Sigmoid colon (tissue), 6 donors: ENCODE measurements at regions not wholly inside any gene's neighbourhood (a gene's known extent, or its start where the extent isn't known, plus 50 kb on each side); places are given as distances from the start of the nearest gene placed in this dataset.

Experiments
- DNase-seq: peaks from one replicate; pipeline ENCODE4 v3.0.0-alpha.2; 2019
- H3K27ac ChIP-seq, 4 donors: fragments of 200-600 bp; sonication (generic); one replicate each; pipeline ENCODE4 v1.5.1; 2016 to 2019; ENCODE audit warnings: mild to moderate bottlenecking in 1 of 4
- H3K27me3 ChIP-seq, 3 donors: fragments of 200-600 bp; sonication (generic); one replicate each; pipeline ENCODE4 v1.5.1; 2019; ENCODE audit warnings: mild to moderate bottlenecking in 1 of 3
- H3K36me3 ChIP-seq, 4 donors: fragments of 200-600 bp; sonication (generic); one replicate each; pipeline ENCODE4 v1.5.1; 2016 to 2019
- H3K4me1 ChIP-seq, 4 donors: fragments of 200-600 bp; sonication (generic); one replicate each; pipeline ENCODE4 v1.5.1; 2017 to 2019
- H3K4me3 ChIP-seq, 4 donors: fragments of 200-600 bp; sonication (generic); one replicate each; pipeline ENCODE4 v1.5.1; 2017 to 2019; ENCODE audit warnings: mild to moderate bottlenecking in 2 of 4, moderate library complexity in 1 of 4
- H3K9me3 ChIP-seq, 4 donors: fragments of 200-600 bp in 3 of 4; sonication (generic) in 3 of 4; one replicate each; pipeline versions ENCODE4 v1.5.1 to v1.6.1; 2013 to 2019
- EP300 ChIP-seq, 4 donors: sonication (generic); formaldehyde crosslinking; IDR thresholded peaks; one replicate each; pipeline ENCODE4 v1.6.1; 2017; ENCODE audit warnings: antibody characterized with exemption in 4 of 4
- POLR2A ChIP-seq, 2 donors: fragments of 450-650 bp; IDR thresholded peaks; one replicate each; pipeline ENCODE4 v1.6.1; 2016; ENCODE audit warnings: antibody characterized with exemption in 2 of 2, mild to moderate bottlenecking in 2 of 2, moderate library complexity in 2 of 2
- POLR2AphosphoS5 ChIP-seq, 4 donors: sonication (generic); formaldehyde crosslinking; IDR thresholded peaks; one replicate each; pipeline ENCODE4 v1.6.1; 2017; ENCODE audit warnings: antibody characterized with exemption in 4 of 4
- WGBS, 2 donors: extraction: QIAGEN DNeasy Blood & Tissue Kit; methylation state at CpG; one replicate each; pipeline ENCODE4 v1.1.7; 2013; 5-methylcytosine and 5-hydroxymethylcytosine counted together
- intact Hi-C: fragments of 100-400 bp; cut with DNase I; formaldehyde crosslinking; loops from one replicate; pipeline ENCODE4 v1.15.1; 2023
- TF ChIP-seq, protein P1 (sequence below), 4 experiments: fragments of 450-650 bp in 3 of 4; fragments of 200-600 bp in 1 of 4; IDR thresholded peaks; one replicate each; pipeline ENCODE4 v1.5.1; 2016 to 2019; ENCODE audit warnings: antibody characterized with exemption in 4 of 4, mild to moderate bottlenecking in 3 of 4, moderate library complexity in 2 of 4
- donor health status: healthy with polysubstance abuse.
- donor health status: healthy.

DNA sequence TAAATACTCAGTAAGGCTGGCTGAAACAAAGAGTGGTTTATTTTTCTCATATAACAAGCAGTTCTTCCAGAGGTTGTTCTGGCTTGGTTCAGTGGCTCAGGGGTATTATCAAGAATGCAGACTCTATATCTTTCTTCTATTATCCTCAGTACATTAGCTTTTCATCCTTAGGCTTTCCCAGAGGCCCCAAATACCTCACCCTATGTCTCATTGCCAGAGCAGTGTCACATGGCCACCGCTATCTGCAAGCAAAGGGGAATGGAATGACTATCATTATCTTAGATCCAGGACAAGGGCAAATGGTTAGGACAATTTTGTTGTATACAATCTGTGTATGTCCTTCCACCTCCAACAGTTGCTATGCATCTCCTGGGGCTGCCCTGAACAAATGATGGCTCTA lies 69.0 kb upstream of the SNX2 start:
- H3K27ac ChIP-seq: no peak overlapping the region
- H3K36me3 ChIP-seq: no peaks in the 10 kb centered on the region
- no peak overlapping the region for H3K4me3 ChIP-seq
- no peaks in the 10 kb centered on the region for H3K9me3 ChIP-seq
- intact Hi-C loops: no loop called here
- WGBS, 2 donors: 90 to 96% methylated on average over 1 of the region's 1 CpG
- DNase-seq: no peak
- TF ChIP-seq POLR2AphosphoS5 (IDR thresholded peaks at IDR 0.05): no peak
- TF ChIP-seq EP300 (IDR thresholded peaks at IDR 0.05): no peak
- no peak for TF ChIP-seq POLR2A (IDR thresholded peaks at IDR 0.05)
- TF ChIP-seq, protein P1, sequence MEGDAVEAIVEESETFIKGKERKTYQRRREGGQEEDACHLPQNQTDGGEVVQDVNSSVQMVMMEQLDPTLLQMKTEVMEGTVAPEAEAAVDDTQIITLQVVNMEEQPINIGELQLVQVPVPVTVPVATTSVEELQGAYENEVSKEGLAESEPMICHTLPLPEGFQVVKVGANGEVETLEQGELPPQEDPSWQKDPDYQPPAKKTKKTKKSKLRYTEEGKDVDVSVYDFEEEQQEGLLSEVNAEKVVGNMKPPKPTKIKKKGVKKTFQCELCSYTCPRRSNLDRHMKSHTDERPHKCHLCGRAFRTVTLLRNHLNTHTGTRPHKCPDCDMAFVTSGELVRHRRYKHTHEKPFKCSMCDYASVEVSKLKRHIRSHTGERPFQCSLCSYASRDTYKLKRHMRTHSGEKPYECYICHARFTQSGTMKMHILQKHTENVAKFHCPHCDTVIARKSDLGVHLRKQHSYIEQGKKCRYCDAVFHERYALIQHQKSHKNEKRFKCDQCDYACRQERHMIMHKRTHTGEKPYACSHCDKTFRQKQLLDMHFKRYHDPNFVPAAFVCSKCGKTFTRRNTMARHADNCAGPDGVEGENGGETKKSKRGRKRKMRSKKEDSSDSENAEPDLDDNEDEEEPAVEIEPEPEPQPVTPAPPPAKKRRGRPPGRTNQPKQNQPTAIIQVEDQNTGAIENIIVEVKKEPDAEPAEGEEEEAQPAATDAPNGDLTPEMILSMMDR (IDR thresholded peaks at IDR 0.05): no peak
- no peaks in the 10 kb centered on the region for H3K27me3 ChIP-seq
- H3K4me1 ChIP-seq: no peaks in the 10 kb centered on the region

DNA sequence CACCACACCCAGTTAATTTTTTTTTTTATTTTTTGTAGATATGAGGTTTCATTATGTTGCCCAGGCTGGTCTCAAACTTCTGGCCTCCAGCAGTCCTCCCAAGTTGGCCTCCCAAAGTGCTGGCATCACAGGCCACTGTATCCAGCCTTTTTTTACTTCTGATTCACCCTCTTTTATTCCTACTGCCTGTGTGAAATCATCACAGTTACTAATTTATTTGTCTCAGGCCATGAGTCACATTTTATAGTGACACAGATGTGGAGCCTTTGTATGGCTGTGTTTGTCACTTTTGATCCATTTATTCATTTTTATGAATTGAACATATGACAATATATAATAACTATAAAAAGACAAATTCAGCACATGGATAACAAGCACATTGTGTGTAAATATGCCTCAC lies 67.1 kb upstream of the SNX2 start:
- Histone ChIP-seq H3K27ac (no peak overlapping the region), H3K27me3 (no peaks in the 10 kb centered on the region), H3K36me3 (no peaks in the 10 kb centered on the region), H3K4me3 (no peak overlapping the region), H3K4me1 (no peaks in the 10 kb centered on the region), H3K9me3 (no peaks in the 10 kb centered on the region)
- no peak for DNase-seq
- intact Hi-C loops: no loop called here
- TF ChIP-seq EP300 (IDR thresholded peaks at IDR 0.05) (no peak), POLR2A (IDR thresholded peaks at IDR 0.05) (no peak), POLR2AphosphoS5 (IDR thresholded peaks at IDR 0.05) (no peak)
- TF ChIP-seq, protein P1 (IDR thresholded peaks at IDR 0.05): no peak

DNA sequence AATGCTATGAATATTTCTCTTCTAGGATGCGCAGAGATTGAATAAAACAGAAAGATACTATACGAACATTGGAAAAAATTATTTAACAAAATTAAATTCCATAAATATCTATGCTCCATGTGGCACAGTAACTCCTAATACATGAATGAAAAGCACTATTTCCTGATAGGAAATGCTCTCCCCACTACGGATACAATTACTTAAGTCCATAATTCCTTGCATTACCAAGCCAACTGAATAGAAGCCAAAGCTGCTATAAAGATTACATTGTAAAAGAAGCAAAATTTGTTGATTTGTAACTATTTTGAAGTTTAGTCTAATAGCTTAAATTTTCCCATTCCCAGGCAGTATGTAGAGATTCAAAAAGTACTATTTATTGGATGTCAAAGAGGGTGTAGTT lies 61.8 kb upstream of the SNX2 start:
- Histone ChIP-seq H3K9me3 (no peaks in the 10 kb centered on the region), H3K27me3 (no peaks in the 10 kb centered on the region), H3K36me3 (no peaks in the 10 kb centered on the region), H3K4me3 (no peak overlapping the region), H3K4me1 (no peaks in the 10 kb centered on the region), H3K27ac (no peak overlapping the region)
- WGBS, 2 donors: 46 to 84% methylated on average over 3 of the region's 3 CpGs
- TF ChIP-seq EP300 (IDR thresholded peaks at IDR 0.05): no peak
- TF ChIP-seq POLR2A (IDR thresholded peaks at IDR 0.05): no peak
- TF ChIP-seq, protein P1 (IDR thresholded peaks at IDR 0.05): no peak
- TF ChIP-seq POLR2AphosphoS5 (IDR thresholded peaks at IDR 0.05): no peak
- no peak for DNase-seq
- intact Hi-C loops: no loop called here

DNA sequence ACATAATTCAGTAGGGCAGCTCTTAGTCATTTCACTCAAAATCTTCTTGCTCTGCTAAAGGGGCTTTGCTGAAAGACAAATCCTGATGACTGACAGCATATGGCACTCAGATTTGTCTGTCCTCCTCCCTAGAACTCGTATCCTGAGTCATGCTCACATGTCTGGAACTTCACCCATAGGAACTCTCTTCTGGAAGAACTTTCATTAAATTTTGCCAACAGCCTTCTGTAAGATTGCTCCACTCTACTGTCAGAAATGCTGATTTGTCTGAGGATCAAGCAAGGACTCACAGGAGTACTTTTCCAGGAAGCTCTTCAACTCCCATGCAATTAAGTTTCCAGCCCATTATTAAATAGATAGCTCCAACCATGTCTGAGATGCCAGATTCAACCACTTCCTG lies 59.8 kb upstream of the SNX2 start:
- H3K9me3 ChIP-seq: no peaks in the 10 kb centered on the region

DNA sequence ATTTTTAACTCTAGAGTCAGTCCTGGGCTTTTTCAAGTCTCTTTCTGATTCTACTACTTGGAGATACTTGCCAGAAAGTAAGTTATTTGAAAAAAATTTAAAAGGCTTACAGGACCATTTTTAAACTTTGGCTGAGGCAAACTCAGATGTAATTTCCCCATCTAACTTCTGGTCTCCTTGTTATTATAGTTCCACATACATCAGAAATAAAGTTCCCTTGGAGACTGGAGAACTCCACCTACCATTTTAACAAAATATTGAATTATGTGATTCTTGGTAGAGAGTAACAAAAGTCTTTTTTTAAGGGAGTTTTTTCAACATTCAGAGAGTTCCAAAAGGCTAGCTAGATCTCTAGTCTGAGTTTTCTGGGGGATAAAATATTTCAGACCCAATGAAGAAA lies 56.3 kb upstream of the SNX2 start:
- Histone ChIP-seq H3K4me1 (no peaks in the 10 kb centered on the region), H3K27me3 (no peaks in the 10 kb centered on the region), H3K36me3 (no peaks in the 10 kb centered on the region), H3K4me3 (no peak overlapping the region), H3K9me3 (no peaks in the 10 kb centered on the region), H3K27ac (no peak overlapping the region)
- no peak for DNase-seq
- intact Hi-C loops: no loop called here
- TF ChIP-seq POLR2A (IDR thresholded peaks at IDR 0.05): no peak

More for the DNA sequence above, 59.8 kb upstream of the SNX2 start:
- intact Hi-C loops: no loop called here
- Histone ChIP-seq H3K36me3 (no peaks in the 10 kb centered on the region), H3K4me3 (no peak overlapping the region), H3K4me1 (no peaks in the 10 kb centered on the region), H3K27me3 (no peaks in the 10 kb centered on the region), H3K27ac (no peak overlapping the region)
- TF ChIP-seq POLR2AphosphoS5 (IDR thresholded peaks at IDR 0.05) (no peak), EP300 (IDR thresholded peaks at IDR 0.05) (no peak), POLR2A (IDR thresholded peaks at IDR 0.05) (no peak)
- TF ChIP-seq, protein P1 (IDR thresholded peaks at IDR 0.05): no peak
- WGBS, 2 donors: 0 to 64% methylated on average over 1 of the region's 1 CpG
- no peak for DNase-seq
